ENCODE measurements at regions not wholly inside any gene's neighbourhood (a gene's known extent, or its start where the extent isn't known, plus 50 kb on each side); places are given as distances from the start of the nearest gene placed in this dataset.

DNA sequence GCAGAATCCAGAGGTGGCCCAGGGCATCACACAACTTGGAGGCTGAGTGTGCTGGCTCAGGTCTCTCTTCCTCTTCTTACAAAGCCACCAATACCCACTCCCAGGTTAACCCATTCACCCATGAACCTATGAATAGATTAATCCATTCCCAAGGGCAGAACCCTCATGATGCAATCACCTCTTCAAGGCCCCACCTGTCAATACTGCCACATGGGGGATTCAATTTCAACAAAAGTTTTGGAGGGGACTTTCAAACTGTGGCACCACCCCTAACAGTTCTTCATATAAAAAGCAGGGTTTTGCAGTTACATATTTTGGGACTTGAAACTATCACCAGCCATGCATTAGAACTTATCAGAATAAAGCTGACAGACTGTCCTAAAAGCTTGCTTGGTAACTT lies 193.6 kb upstream of the RNF32 start:
- TF ChIP-seq POLR2AphosphoS5 (IDR thresholded peaks at IDR 0.05; ENCODE audit: low read depth, low read length) (no peak), POLR2A (IDR thresholded peaks at IDR 0.05; ENCODE audit: low read depth, low read length) (no peak), TAF1 (IDR thresholded peaks at IDR 0.05; ENCODE audit: low read depth, low read length) (no peak), PAX5 (IDR thresholded peaks at IDR 0.05; ENCODE audit: insufficient read depth, low read length, severe bottlenecking) (no peak)
